Lower leg skin (tissue), 3 donors: ENCODE measurements at regions not wholly inside any gene's neighbourhood (a gene's known extent, or its start where the extent isn't known, plus 50 kb on each side); places are given as distances from the start of the nearest gene placed in this dataset.

Experiments
- POLR2A ChIP-seq, 2 donors: fragments of 450-650 bp; IDR thresholded peaks; one replicate each; pipeline ENCODE4 v1.6.1; 2016 to 2017; ENCODE audit warnings: antibody characterized with exemption in 2 of 2, mild to moderate bottlenecking in 1 of 2, moderate library complexity in 1 of 2
- TF ChIP-seq, protein P1 (sequence below), 3 donors: fragments of 450-650 bp; IDR thresholded peaks; one replicate each; pipeline ENCODE4 v1.5.1; 2016; ENCODE audit warnings: antibody characterized with exemption in 3 of 3, mild to moderate bottlenecking in 3 of 3, moderate library complexity in 2 of 3

DNA sequence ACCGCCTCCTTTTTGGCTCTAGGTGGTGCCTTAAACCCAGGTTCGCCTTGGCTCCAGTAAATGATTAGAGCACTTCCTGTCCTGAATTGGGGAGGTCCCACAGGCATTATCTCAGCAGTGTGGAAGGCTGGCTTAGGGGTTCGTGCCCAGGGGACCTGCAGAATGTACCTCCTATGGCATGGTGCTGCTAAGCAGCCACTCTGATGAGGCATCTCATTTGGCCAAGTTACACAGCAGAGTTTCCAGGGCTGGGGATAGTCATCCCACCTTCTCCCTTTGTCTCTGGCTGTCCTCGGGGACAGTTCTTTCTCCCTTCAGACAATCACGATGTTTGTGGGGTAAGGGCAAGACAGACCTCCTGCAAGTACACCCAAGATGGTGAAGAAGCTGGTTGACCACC is 371.2 kb downstream of the VPS13C start:
- no peak for TF ChIP-seq POLR2A (IDR thresholded peaks at IDR 0.05)
- TF ChIP-seq, protein P1, sequence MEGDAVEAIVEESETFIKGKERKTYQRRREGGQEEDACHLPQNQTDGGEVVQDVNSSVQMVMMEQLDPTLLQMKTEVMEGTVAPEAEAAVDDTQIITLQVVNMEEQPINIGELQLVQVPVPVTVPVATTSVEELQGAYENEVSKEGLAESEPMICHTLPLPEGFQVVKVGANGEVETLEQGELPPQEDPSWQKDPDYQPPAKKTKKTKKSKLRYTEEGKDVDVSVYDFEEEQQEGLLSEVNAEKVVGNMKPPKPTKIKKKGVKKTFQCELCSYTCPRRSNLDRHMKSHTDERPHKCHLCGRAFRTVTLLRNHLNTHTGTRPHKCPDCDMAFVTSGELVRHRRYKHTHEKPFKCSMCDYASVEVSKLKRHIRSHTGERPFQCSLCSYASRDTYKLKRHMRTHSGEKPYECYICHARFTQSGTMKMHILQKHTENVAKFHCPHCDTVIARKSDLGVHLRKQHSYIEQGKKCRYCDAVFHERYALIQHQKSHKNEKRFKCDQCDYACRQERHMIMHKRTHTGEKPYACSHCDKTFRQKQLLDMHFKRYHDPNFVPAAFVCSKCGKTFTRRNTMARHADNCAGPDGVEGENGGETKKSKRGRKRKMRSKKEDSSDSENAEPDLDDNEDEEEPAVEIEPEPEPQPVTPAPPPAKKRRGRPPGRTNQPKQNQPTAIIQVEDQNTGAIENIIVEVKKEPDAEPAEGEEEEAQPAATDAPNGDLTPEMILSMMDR (IDR thresholded peaks at IDR 0.05), result no peak
